ENCODE measurements at regions not wholly inside any gene's neighbourhood (a gene's known extent, or its start where the extent isn't known, plus 50 kb on each side); places are given as distances from the start of the nearest gene placed in this dataset.

GRCh38 chr11:109849051-109849450 lies 244.1 kb upstream of the ZC3H12C start:
- TF ChIP-seq CTCF (conservative IDR thresholded peaks at IDR 0.05) (no peak), EZH2 (IDR thresholded peaks at IDR 0.05; ENCODE audit: low read depth) (no peak)

Measured in PC-9 (cell line).